ENCODE measurements at regions not wholly inside any gene's neighbourhood (a gene's known extent, or its start where the extent isn't known, plus 50 kb on each side); places are given as distances from the start of the nearest gene placed in this dataset.

- TF ChIP-seq REPIN1 (tag by site-specific recombination; IDR thresholded peaks at IDR 0.05; ENCODE audit: low read depth) (no peak), ZNF37A (tag by site-specific recombination; IDR thresholded peaks at IDR 0.05) (no peak), KLF9 (tag by site-specific recombination; IDR thresholded peaks at IDR 0.05; ENCODE audit: low read depth) (peak; percentile 55), ZNF239 (tag by site-specific recombination; IDR thresholded peaks at IDR 0.05) (no peak), ZNF221 (tag by site-specific recombination; IDR thresholded peaks at IDR 0.05; ENCODE audit: borderline replicate concordance) (no peak), ZNF10 (tag by site-specific recombination; IDR thresholded peaks at IDR 0.05) (no peak), ZNF843 (tag by site-specific recombination; IDR thresholded peaks at IDR 0.05) (no peak), ZNF837 (tag by site-specific recombination; IDR thresholded peaks at IDR 0.05) (no peak), ZNF169 (tag by site-specific recombination; IDR thresholded peaks at IDR 0.05) (no peak), ZSCAN5A (tag by site-specific recombination; IDR thresholded peaks at IDR 0.05) (no peak), ZNF664 (tag by site-specific recombination; IDR thresholded peaks at IDR 0.05) (no peak), PRDM10 (tag by site-specific recombination; IDR thresholded peaks at IDR 0.05) (no peak), SETDB1 (IDR thresholded peaks at IDR 0.05; ENCODE audit: insufficient read length, low read length) (no peak), BCL6B (tag by site-specific recombination; IDR thresholded peaks at IDR 0.05) (no peak), ZNF692 (tag by site-specific recombination; IDR thresholded peaks at IDR 0.05) (no peak), KLF17 (tag by site-specific recombination; IDR thresholded peaks at IDR 0.05) (no peak), ZNF354C (tag by site-specific recombination; IDR thresholded peaks at IDR 0.05; ENCODE audit: borderline replicate concordance, low read depth) (no peak), ZNF560 (tag by site-specific recombination; IDR thresholded peaks at IDR 0.05; ENCODE audit: borderline replicate concordance) (no peak), ZBTB17 (tag by site-specific recombination; IDR thresholded peaks at IDR 0.05) (0 out of 2 replicates have a peak, but pooled peaks have one; percentile 22), ZNF792 (tag by site-specific recombination; IDR thresholded peaks at IDR 0.05) (no peak), ZNF544 (tag by site-specific recombination; IDR thresholded peaks at IDR 0.05) (no peak), ZNF76 (tag by site-specific recombination; IDR thresholded peaks at IDR 0.05; ENCODE audit: borderline replicate concordance, low read depth) (peak; percentile 57; the same call in 1 of the 2 replicates), GLIS1 (tag by site-specific recombination; IDR thresholded peaks at IDR 0.05) (peak; percentile 78), ZNF404 (tag by site-specific recombination; IDR thresholded peaks at IDR 0.05) (no peak), ZNF585B (tag by site-specific recombination; IDR thresholded peaks at IDR 0.05) (no peak), ZNF184 (tag by site-specific recombination; IDR thresholded peaks at IDR 0.05) (no peak), ZNF701 (tag by site-specific recombination; IDR thresholded peaks at IDR 0.05) (no peak), ZNF19 (tag by site-specific recombination; IDR thresholded peaks at IDR 0.05; ENCODE audit: low read depth) (no peak)
These were observed 76.4 kb upstream of the ARAP3 start (continued) for GRCh38 chr5:141758310-141758998.
